Activated CD8-positive, alpha-beta memory T cell treated with anti-CD3 and anti-CD28 coated beads for 48 hours (primary cell): ENCODE measurements at regions not wholly inside any gene's neighbourhood (a gene's known extent, or its start where the extent isn't known, plus 50 kb on each side); places are given as distances from the start of the nearest gene placed in this dataset.

Experiments
- DNase-seq, 3 experiments: peaks; one replicate each; pipeline ENCODE4 v3.0.0-alpha.2; 2020; ENCODE audit warnings: low read depth in 2 of 3, low spot score in 2 of 3

- DNase-seq: no peak
Measured at GRCh38 chr18:51397347-51397962, 200.0 kb upstream of the MEX3C start.

- no peak for DNase-seq
Measured at GRCh38 chr18:51398104-51398503, 200.6 kb upstream of the MEX3C start.

GRCh38 chr18:51399491-51400122, 202.1 kb upstream of the MEX3C start:
- no peak for DNase-seq

- DNase-seq: no peak
Measured at GRCh38 chr18:51400721-51401120, 203.2 kb upstream of the MEX3C start.

- no peak for DNase-seq
Measured at GRCh38 chr18:51401912-51402311, 204.4 kb upstream of the MEX3C start.

GRCh38 chr18:51404620-51405019, 207.1 kb upstream of the MEX3C start:
- DNase-seq: no peak

- DNase-seq: no peak
Measured at GRCh38 chr18:51405683-51406477, 208.4 kb upstream of the MEX3C start.

GRCh38 chr18:51417643-51418483, 220.4 kb upstream of the MEX3C start:
- DNase-seq: no peak

- no peak for DNase-seq
Measured at GRCh38 chr18:51425475-51425874, 228.0 kb upstream of the MEX3C start.

- DNase-seq: no peak
Measured at GRCh38 chr18:51425889-51426288, 228.4 kb upstream of the MEX3C start.

- no peak for DNase-seq
Measured at GRCh38 chr18:51426996-51427395, 229.5 kb upstream of the MEX3C start.

- DNase-seq: no peak
Measured at GRCh38 chr18:51429644-51430043, 232.2 kb upstream of the MEX3C start.

GRCh38 chr18:51430538-51430937, 233.1 kb upstream of the MEX3C start:
- DNase-seq: no peak

- no peak for DNase-seq
Measured at GRCh38 chr18:51433296-51433695, 235.8 kb upstream of the MEX3C start.

GRCh38 chr18:51433881-51434280, 236.4 kb upstream of the MEX3C start:
- DNase-seq: no peak

GRCh38 chr18:51437280-51438271, 240.1 kb upstream of the MEX3C start:
- no peak for DNase-seq

- DNase-seq: no peak
Measured at GRCh38 chr18:51438797-51439350, 241.4 kb upstream of the MEX3C start.

- no peak for DNase-seq
Measured at GRCh38 chr18:51442012-51442411, 244.5 kb upstream of the MEX3C start.

GRCh38 chr18:51446571-51447210, 249.2 kb upstream of the MEX3C start:
- DNase-seq: no peak
